GM23338 (cell line): ENCODE measurements at regions not wholly inside any gene's neighbourhood (a gene's known extent, or its start where the extent isn't known, plus 50 kb on each side); places are given as distances from the start of the nearest gene placed in this dataset.

Source experiments
- ATAC-seq: fragments of 200-7000 bp; cut with Tn5 transposase; 3 replicates; pipeline ENCODE4 v1.9.1; 2020
- DNase-seq: peaks from one replicate; pipeline ENCODE4 v3.0.0-alpha.2; 2015; ENCODE audit warnings: low spot score
- H2AFZ ChIP-seq: fragments of 200-600 bp; sonication (generic); 2 replicates; pipeline ENCODE4 v1.8.0; 2016; ENCODE audit warnings: antibody characterized with exemption, mild to moderate bottlenecking, moderate library complexity
- H3F3A ChIP-seq: fragments of 200-600 bp; sonication (generic); replicated peaks from 2 replicates; pipeline ENCODE4 v1.8.0; 2017; ENCODE audit warnings: antibody characterized with exemption, mixed run types, low read depth
- H3K27ac ChIP-seq: fragments of 200-600 bp; sonication (generic); 2 replicates; pipeline ENCODE4 v1.6.1; 2016; ENCODE audit warnings: low read depth
- H3K27me3 ChIP-seq: fragments of 200-600 bp; sonication (generic); 2 replicates; pipeline ENCODE4 v1.8.0; 2016; ENCODE audit warnings: mild to moderate bottlenecking, mixed run types, moderate library complexity; ENCODE audit not compliant: insufficient read depth
- H3K36me3 ChIP-seq: fragments of 200-600 bp; sonication (generic); 2 replicates; pipeline ENCODE4 v1.8.0; 2016; ENCODE audit warnings: mild to moderate bottlenecking; ENCODE audit not compliant: insufficient read depth
- H3K4me1 ChIP-seq: fragments of 200-600 bp; sonication (generic); 2 replicates; pipeline ENCODE4 v1.8.0; 2016; ENCODE audit warnings: mild to moderate bottlenecking, moderate library complexity; ENCODE audit not compliant: insufficient read depth
- H3K4me2 ChIP-seq: fragments of 200-600 bp; sonication (generic); 2 replicates; pipeline ENCODE4 v1.7.1; 2017; ENCODE audit warnings: mixed run types
- H3K4me3 ChIP-seq: fragments of 200-600 bp; sonication (generic); 2 replicates; pipeline ENCODE4 v1.6.1; 2016; ENCODE audit warnings: mixed run types
- H3K79me2 ChIP-seq: fragments of 200-600 bp; sonication (generic); replicated peaks from 2 replicates; pipeline ENCODE4 v1.8.0; 2017; ENCODE audit warnings: mild to moderate bottlenecking; ENCODE audit not compliant: insufficient read depth
- H3K9me2 ChIP-seq: fragments of 200-600 bp; sonication (generic); 2 replicates; pipeline ENCODE4 v1.8.0; 2017; ENCODE audit not compliant: insufficient read depth
- H4K20me1 ChIP-seq: fragments of 200-600 bp; sonication (generic); replicated peaks from 2 replicates; pipeline ENCODE4 v1.8.0; 2017; ENCODE audit warnings: mild to moderate bottlenecking; ENCODE audit not compliant: insufficient read depth
- H3K27ac Mint-ChIP-seq: 2 replicates; pipeline ENCODE4 v1.8.0; 2020; ENCODE audit warnings: inconsistent platforms, mild to moderate bottlenecking, moderate library complexity, mixed read lengths
- H3K27me3 Mint-ChIP-seq: 3 replicates; pipeline ENCODE4 v1.8.0; 2022; ENCODE audit warnings: low read depth, mild to moderate bottlenecking, moderate library complexity, mixed read lengths, inconsistent platforms; ENCODE audit not compliant: insufficient read depth, poor library complexity
- H3K36me3 Mint-ChIP-seq: 3 replicates; pipeline ENCODE4 v1.8.0; 2021; ENCODE audit warnings: low read depth, mild to moderate bottlenecking, inconsistent platforms, moderate library complexity, mixed read lengths
- H3K4me1 Mint-ChIP-seq: 3 replicates; pipeline ENCODE4 v1.8.0; 2020; ENCODE audit warnings: mild to moderate bottlenecking, inconsistent platforms, mixed read lengths
- H3K4me3 Mint-ChIP-seq: 3 replicates; pipeline ENCODE4 v1.8.0; 2021; ENCODE audit warnings: moderate library complexity, mild to moderate bottlenecking, inconsistent platforms, mixed read lengths
- H3K9me3 Mint-ChIP-seq: 3 replicates; pipeline ENCODE4 v1.8.0; 2020; ENCODE audit warnings: moderate library complexity, mild to moderate bottlenecking, inconsistent platforms, mixed read lengths
- CREB1 ChIP-seq: fragments of 250-450 bp; sonication (Bioruptor Pico); IDR thresholded peaks from 2 replicates; pipeline ENCODE4 v1.5.0; 2020; ENCODE audit warnings: low read depth, mild to moderate bottlenecking, moderate library complexity
- JUNB ChIP-seq: IDR thresholded peaks from one replicate; pipeline ENCODE4 v1.6.1; 2016; ENCODE audit warnings: antibody characterized with exemption; ENCODE audit not compliant: unreplicated experiment
- NANOG ChIP-seq: IDR thresholded peaks from 2 replicates; pipeline ENCODE4 v1.6.1; 2016; ENCODE audit warnings: antibody characterized with exemption, borderline replicate concordance
- POLR2AphosphoS5 ChIP-seq: IDR thresholded peaks from 2 replicates; pipeline ENCODE4 v1.6.1; 2016; ENCODE audit warnings: antibody characterized with exemption, low read depth
- ZNF114 ChIP-seq: fragments of 250-450 bp; sonication (Bioruptor Pico); IDR thresholded peaks from 2 replicates; pipeline ENCODE4 v1.5.0; 2020; ENCODE audit warnings: mild to moderate bottlenecking, moderate library complexity
- TF ChIP-seq, protein P1 (sequence below): IDR thresholded peaks from one replicate; pipeline ENCODE4 v1.6.1; 2018; ENCODE audit warnings: antibody characterized with exemption; ENCODE audit not compliant: unreplicated experiment
- TF ChIP-seq, protein P2 (sequence below): fragments of 250-450 bp; sonication (Bioruptor Pico); IDR thresholded peaks from 2 replicates; pipeline ENCODE4 v1.5.0; 2020; ENCODE audit warnings: mild to moderate bottlenecking, moderate library complexity
- TF ChIP-seq, protein P3 (sequence below): IDR thresholded peaks from 2 replicates; pipeline ENCODE4 v1.6.1; 2016; ENCODE audit warnings: antibody characterized with exemption

DNA sequence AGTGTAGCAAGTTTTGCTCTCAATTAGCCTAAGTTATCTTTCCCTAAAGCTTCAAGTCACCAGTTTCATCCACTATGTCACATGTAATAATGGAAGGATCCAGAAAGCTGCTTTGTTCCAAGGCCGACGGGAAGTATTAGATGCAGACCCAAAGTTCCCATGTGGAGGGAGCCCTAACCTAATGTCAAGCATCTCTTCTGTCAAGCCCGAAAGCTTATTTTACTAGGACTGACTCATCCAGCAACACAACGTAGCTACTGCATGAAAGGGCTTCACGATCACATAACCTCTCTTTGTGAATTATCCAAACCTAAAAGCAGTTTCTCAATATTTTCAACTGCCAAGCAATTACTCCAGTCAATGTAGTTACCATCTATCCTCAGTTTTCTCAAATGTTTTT lies 133.4 kb downstream of the SLC6A15 start:
- TF ChIP-seq, protein P1, sequence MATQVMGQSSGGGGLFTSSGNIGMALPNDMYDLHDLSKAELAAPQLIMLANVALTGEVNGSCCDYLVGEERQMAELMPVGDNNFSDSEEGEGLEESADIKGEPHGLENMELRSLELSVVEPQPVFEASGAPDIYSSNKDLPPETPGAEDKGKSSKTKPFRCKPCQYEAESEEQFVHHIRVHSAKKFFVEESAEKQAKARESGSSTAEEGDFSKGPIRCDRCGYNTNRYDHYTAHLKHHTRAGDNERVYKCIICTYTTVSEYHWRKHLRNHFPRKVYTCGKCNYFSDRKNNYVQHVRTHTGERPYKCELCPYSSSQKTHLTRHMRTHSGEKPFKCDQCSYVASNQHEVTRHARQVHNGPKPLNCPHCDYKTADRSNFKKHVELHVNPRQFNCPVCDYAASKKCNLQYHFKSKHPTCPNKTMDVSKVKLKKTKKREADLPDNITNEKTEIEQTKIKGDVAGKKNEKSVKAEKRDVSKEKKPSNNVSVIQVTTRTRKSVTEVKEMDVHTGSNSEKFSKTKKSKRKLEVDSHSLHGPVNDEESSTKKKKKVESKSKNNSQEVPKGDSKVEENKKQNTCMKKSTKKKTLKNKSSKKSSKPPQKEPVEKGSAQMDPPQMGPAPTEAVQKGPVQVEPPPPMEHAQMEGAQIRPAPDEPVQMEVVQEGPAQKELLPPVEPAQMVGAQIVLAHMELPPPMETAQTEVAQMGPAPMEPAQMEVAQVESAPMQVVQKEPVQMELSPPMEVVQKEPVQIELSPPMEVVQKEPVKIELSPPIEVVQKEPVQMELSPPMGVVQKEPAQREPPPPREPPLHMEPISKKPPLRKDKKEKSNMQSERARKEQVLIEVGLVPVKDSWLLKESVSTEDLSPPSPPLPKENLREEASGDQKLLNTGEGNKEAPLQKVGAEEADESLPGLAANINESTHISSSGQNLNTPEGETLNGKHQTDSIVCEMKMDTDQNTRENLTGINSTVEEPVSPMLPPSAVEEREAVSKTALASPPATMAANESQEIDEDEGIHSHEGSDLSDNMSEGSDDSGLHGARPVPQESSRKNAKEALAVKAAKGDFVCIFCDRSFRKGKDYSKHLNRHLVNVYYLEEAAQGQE: no peak
- no peak for TF ChIP-seq ZNF114 (CRISPR knock-in tag)
- TF ChIP-seq, protein P2, sequence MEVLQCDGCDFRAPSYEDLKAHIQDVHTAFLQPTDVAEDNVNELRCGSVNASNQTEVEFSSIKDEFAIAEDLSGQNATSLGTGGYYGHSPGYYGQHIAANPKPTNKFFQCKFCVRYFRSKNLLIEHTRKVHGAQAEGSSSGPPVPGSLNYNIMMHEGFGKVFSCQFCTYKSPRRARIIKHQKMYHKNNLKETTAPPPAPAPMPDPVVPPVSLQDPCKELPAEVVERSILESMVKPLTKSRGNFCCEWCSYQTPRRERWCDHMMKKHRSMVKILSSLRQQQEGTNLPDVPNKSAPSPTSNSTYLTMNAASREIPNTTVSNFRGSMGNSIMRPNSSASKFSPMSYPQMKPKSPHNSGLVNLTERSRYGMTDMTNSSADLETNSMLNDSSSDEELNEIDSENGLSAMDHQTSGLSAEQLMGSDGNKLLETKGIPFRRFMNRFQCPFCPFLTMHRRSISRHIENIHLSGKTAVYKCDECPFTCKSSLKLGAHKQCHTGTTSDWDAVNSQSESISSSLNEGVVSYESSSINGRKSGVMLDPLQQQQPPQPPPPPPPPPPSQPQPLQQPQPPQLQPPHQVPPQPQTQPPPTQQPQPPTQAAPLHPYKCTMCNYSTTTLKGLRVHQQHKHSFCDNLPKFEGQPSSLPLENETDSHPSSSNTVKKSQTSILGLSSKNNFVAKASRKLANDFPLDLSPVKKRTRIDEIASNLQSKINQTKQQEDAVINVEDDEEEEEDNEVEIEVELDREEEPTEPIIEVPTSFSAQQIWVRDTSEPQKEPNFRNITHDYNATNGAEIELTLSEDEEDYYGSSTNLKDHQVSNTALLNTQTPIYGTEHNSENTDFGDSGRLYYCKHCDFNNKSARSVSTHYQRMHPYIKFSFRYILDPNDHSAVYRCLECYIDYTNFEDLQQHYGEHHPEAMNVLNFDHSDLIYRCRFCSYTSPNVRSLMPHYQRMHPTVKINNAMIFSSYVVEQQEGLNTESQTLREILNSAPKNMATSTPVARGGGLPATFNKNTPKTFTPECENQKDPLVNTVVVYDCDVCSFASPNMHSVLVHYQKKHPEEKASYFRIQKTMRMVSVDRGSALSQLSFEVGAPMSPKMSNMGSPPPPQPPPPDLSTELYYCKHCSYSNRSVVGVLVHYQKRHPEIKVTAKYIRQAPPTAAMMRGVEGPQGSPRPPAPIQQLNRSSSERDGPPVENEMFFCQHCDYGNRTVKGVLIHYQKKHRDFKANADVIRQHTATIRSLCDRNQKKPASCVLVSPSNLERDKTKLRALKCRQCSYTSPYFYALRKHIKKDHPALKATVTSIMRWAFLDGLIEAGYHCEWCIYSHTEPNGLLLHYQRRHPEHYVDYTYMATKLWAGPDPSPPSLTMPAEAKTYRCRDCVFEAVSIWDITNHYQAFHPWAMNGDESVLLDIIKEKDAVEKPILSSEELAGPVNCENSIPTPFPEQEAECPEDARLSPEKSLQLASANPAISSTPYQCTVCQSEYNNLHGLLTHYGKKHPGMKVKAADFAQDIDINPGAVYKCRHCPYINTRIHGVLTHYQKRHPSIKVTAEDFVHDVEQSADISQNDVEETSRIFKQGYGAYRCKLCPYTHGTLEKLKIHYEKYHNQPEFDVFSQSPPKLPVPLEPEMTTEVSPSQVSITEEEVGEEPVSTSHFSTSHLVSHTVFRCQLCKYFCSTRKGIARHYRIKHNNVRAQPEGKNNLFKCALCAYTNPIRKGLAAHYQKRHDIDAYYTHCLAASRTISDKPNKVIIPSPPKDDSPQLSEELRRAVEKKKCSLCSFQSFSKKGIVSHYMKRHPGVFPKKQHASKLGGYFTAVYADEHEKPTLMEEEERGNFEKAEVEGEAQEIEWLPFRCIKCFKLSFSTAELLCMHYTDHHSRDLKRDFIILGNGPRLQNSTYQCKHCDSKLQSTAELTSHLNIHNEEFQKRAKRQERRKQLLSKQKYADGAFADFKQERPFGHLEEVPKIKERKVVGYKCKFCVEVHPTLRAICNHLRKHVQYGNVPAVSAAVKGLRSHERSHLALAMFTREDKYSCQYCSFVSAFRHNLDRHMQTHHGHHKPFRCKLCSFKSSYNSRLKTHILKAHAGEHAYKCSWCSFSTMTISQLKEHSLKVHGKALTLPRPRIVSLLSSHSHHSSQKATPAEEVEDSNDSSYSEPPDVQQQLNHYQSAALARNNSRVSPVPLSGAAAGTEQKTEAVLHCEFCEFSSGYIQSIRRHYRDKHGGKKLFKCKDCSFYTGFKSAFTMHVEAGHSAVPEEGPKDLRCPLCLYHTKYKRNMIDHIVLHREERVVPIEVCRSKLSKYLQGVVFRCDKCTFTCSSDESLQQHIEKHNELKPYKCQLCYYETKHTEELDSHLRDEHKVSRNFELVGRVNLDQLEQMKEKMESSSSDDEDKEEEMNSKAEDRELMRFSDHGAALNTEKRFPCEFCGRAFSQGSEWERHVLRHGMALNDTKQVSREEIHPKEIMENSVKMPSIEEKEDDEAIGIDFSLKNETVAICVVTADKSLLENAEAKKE (CRISPR knock-in tag): no peak
- TF ChIP-seq CREB1 (CRISPR knock-in tag): no peak
- no peak for TF ChIP-seq NANOG
- TF ChIP-seq, protein P3, sequence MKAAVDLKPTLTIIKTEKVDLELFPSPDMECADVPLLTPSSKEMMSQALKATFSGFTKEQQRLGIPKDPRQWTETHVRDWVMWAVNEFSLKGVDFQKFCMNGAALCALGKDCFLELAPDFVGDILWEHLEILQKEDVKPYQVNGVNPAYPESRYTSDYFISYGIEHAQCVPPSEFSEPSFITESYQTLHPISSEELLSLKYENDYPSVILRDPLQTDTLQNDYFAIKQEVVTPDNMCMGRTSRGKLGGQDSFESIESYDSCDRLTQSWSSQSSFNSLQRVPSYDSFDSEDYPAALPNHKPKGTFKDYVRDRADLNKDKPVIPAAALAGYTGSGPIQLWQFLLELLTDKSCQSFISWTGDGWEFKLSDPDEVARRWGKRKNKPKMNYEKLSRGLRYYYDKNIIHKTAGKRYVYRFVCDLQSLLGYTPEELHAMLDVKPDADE: no peak
- TF ChIP-seq JUNB: no peak
- TF ChIP-seq POLR2AphosphoS5: no peak
- H3K27me3 ChIP-seq: no peaks in the 10 kb centered on the region
- ATAC-seq: peak; percentile 34; the same call in 2 of the 3 replicates
- no peaks in the 10 kb centered on the region for H3K4me1 ChIP-seq
- no peak overlapping the region for H3K27ac Mint-ChIP-seq
- no peaks in the 10 kb centered on the region for H3K36me3 Mint-ChIP-seq
- H3K9me2 ChIP-seq: no peaks in the 10 kb centered on the region
- DNase-seq: peak; percentile 35
- H2AFZ ChIP-seq: peak overlapping the region; percentile 33; the same call in 1 of the 2 replicates
- no peaks in the 10 kb centered on the region for H3K27me3 Mint-ChIP-seq
- H3K4me2 ChIP-seq: no peak overlapping the region
- H3K4me3 Mint-ChIP-seq: no peak overlapping the region
- no peak overlapping the region for H3K27ac ChIP-seq
- no peaks in the 10 kb centered on the region for H3K36me3 ChIP-seq
- H3K4me1 Mint-ChIP-seq: peaks cover 3% of the 10 kb centered on the region; the same call in 1 of the 3 replicates
- no peak overlapping the region for H3K4me3 ChIP-seq
- no peaks in the 10 kb centered on the region for H3K79me2 ChIP-seq
- H4K20me1 ChIP-seq: no peaks in the 10 kb centered on the region
- H3F3A ChIP-seq: no peaks in the 10 kb centered on the region
- no peaks in the 10 kb centered on the region for H3K9me3 Mint-ChIP-seq
